ENCODE measurements at regions not wholly inside any gene's neighbourhood (a gene's known extent, or its start where the extent isn't known, plus 50 kb on each side); places are given as distances from the start of the nearest gene placed in this dataset.
"Not testable (repeated sequence)": the region's sequence is repeated elsewhere in the genome, so short reads cannot be mapped to it uniquely, and the experiment has no call there.

GRCh38 chrX:150058728-150059127 lies 120.4 kb upstream of the EOLA2 start:
- no peak for DNase-seq

GRCh38 chrX:150060406-150060805 lies 122.1 kb upstream of the EOLA2 start:
- DNase-seq = no peak

GRCh38 chrX:150062292-150063137 lies 124.2 kb upstream of the EOLA2 start:
- no peak for DNase-seq

- no peak for DNase-seq
These were observed 124.8 kb upstream of the EOLA2 start for GRCh38 chrX:150063138-150063518.

GRCh38 chrX:150063674-150064073 lies 125.4 kb upstream of the EOLA2 start:
- no peak for DNase-seq

GRCh38 chrX:150074175-150074574 lies 135.9 kb upstream of the EOLA2 start:
- DNase-seq = no peak

- no peak for DNase-seq
These were observed 142.2 kb upstream of the EOLA2 start for GRCh38 chrX:150080497-150080896.

GRCh38 chrX:150081076-150081475 lies 142.8 kb upstream of the EOLA2 start:
- no peak for DNase-seq

- no peak for DNase-seq
These were observed 146.4 kb upstream of the EOLA2 start for GRCh38 chrX:150084496-150085229.

- DNase-seq = no peak
These were observed 147.6 kb upstream of the EOLA2 start for GRCh38 chrX:150085881-150086280.

GRCh38 chrX:150086371-150086770 lies 148.1 kb upstream of the EOLA2 start:
- no peak for DNase-seq

GRCh38 chrX:150087612-150088011 lies 149.3 kb upstream of the EOLA2 start:
- no peak for DNase-seq

GRCh38 chrX:150088042-150088441 lies 149.8 kb upstream of the EOLA2 start:
- no peak for DNase-seq

- DNase-seq = no peak
These were observed 150.7 kb upstream of the EOLA2 start for GRCh38 chrX:150088766-150089518.

GRCh38 chrX:150091300-150091699 lies 153.0 kb upstream of the EOLA2 start:
- not testable (repeated sequence) for DNase-seq

- DNase-seq = no peak
These were observed 154.3 kb upstream of the EOLA2 start for GRCh38 chrX:150092549-150092948.

- DNase-seq = no peak
These were observed 156.1 kb upstream of the EOLA2 start for GRCh38 chrX:150094375-150094774.

- no peak for DNase-seq
These were observed 156.7 kb upstream of the EOLA2 start for GRCh38 chrX:150094996-150095395.

GRCh38 chrX:150099316-150099715 lies 161.0 kb upstream of the EOLA2 start:
- DNase-seq = no peak

- DNase-seq = no peak
These were observed 162.0 kb upstream of the EOLA2 start for GRCh38 chrX:150100261-150100660.

- no peak for DNase-seq
These were observed 180.2 kb upstream of the EOLA2 start for GRCh38 chrX:150118476-150118875.

GRCh38 chrX:150119323-150119722 lies 181.0 kb upstream of the EOLA2 start:
- no peak for DNase-seq

- DNase-seq = not testable (repeated sequence)
These were observed 186.8 kb upstream of the EOLA2 start for GRCh38 chrX:150125045-150125444.

GRCh38 chrX:150127216-150127615 lies 188.9 kb upstream of the EOLA2 start:
- DNase-seq = no peak

All from activated CD8-positive, alpha-beta memory T cell treated with anti-CD3 and anti-CD28 coated beads for 24 hours (primary cell).